ENCODE measurements at regions not wholly inside any gene's neighbourhood (a gene's known extent, or its start where the extent isn't known, plus 50 kb on each side); places are given as distances from the start of the nearest gene placed in this dataset.

GRCh38 chr21:33989440-33989839, 73.8 kb upstream of the ATP5PO start:
- POLR2A ChIA-PET: no interaction called here
- DNase-seq (ENCODE audit: low read depth, low spot score): no peak
- CTCF ChIA-PET: no interaction called here
- H3K27ac ChIP-seq (ENCODE audit: low read depth, low read length): no peak overlapping the region
- H3K4me3 ChIP-seq (ENCODE audit: low read depth, low read length): no peak overlapping the region
- peaks cover 3% of the 10 kb centered on the region for H3K27me3 ChIP-seq (ENCODE audit: control insufficient read depth, insufficient read depth, low read length)
- H3K9me3 ChIP-seq (ENCODE audit: control insufficient read depth, insufficient read depth, low read length): 0 out of 2 replicates have a peak, but pooled peaks cover 4% of the 10 kb centered on the region
- no peak for TF ChIP-seq CTCF (IDR thresholded peaks at IDR 0.05; ENCODE audit: low read depth, low read length)

- Histone ChIP-seq H3K27me3 (ENCODE audit: control insufficient read depth, insufficient read depth, low read length) (peaks cover 3% of the 10 kb centered on the region), H3K9me3 (ENCODE audit: control insufficient read depth, insufficient read depth, low read length) (peaks cover 7% of the 10 kb centered on the region; the same call in 1 of the 2 replicates), H3K4me3 (ENCODE audit: low read depth, low read length) (no peak overlapping the region), H3K27ac (ENCODE audit: low read depth, low read length) (no peak overlapping the region)
- TF ChIP-seq CTCF (IDR thresholded peaks at IDR 0.05; ENCODE audit: low read depth, low read length): no peak
- ChIA-PET POLR2A (no interaction called here), CTCF (no interaction called here)
- DNase-seq (ENCODE audit: low read depth, low spot score): no peak
Measured at GRCh38 chr21:33988237-33989017, 72.8 kb upstream of the ATP5PO start.

GRCh38 chr21:33987461-33987860, 71.9 kb upstream of the ATP5PO start:
- no peak for DNase-seq (ENCODE audit: low read depth, low spot score)
- Histone ChIP-seq H3K4me3 (ENCODE audit: low read depth, low read length) (no peak overlapping the region), H3K9me3 (ENCODE audit: control insufficient read depth, insufficient read depth, low read length) (peaks cover 3% of the 10 kb centered on the region; the same call in 1 of the 2 replicates), H3K27me3 (ENCODE audit: control insufficient read depth, insufficient read depth, low read length) (no peaks in the 10 kb centered on the region), H3K27ac (ENCODE audit: low read depth, low read length) (no peak overlapping the region)
- POLR2A ChIA-PET: no interaction called here
- CTCF ChIA-PET: no interaction called here
- TF ChIP-seq CTCF (IDR thresholded peaks at IDR 0.05; ENCODE audit: low read depth, low read length): no peak

GRCh38 chr21:33985117-33986050, 69.8 kb upstream of the ATP5PO start:
- Histone ChIP-seq H3K27ac (ENCODE audit: low read depth, low read length) (no peak overlapping the region), H3K9me3 (ENCODE audit: control insufficient read depth, insufficient read depth, low read length) (peaks cover 3% of the 10 kb centered on the region; the same call in 1 of the 2 replicates), H3K27me3 (ENCODE audit: control insufficient read depth, insufficient read depth, low read length) (no peaks in the 10 kb centered on the region), H3K4me3 (ENCODE audit: low read depth, low read length) (no peak overlapping the region)
- TF ChIP-seq CTCF (IDR thresholded peaks at IDR 0.05; ENCODE audit: low read depth, low read length): no peak
- no peak for DNase-seq (ENCODE audit: low read depth, low spot score)
- ChIA-PET CTCF (no interaction called here), POLR2A (no interaction called here)

GRCh38 chr21:33984021-33984481, 68.4 kb upstream of the ATP5PO start:
- ChIA-PET CTCF (no interaction called here), POLR2A (no interaction called here)
- H3K27ac ChIP-seq (ENCODE audit: low read depth, low read length): no peak overlapping the region
- H3K4me3 ChIP-seq (ENCODE audit: low read depth, low read length): no peak overlapping the region
- TF ChIP-seq CTCF (IDR thresholded peaks at IDR 0.05; ENCODE audit: low read depth, low read length): no peak
- no peaks in the 10 kb centered on the region for H3K27me3 ChIP-seq (ENCODE audit: control insufficient read depth, insufficient read depth, low read length)
- peaks cover 3% of the 10 kb centered on the region; the same call in 1 of the 2 replicates for H3K9me3 ChIP-seq (ENCODE audit: control insufficient read depth, insufficient read depth, low read length)
- DNase-seq (ENCODE audit: low read depth, low spot score): no peak
